ENCODE measurements at regions not wholly inside any gene's neighbourhood (a gene's known extent, or its start where the extent isn't known, plus 50 kb on each side); places are given as distances from the start of the nearest gene placed in this dataset.

DNA sequence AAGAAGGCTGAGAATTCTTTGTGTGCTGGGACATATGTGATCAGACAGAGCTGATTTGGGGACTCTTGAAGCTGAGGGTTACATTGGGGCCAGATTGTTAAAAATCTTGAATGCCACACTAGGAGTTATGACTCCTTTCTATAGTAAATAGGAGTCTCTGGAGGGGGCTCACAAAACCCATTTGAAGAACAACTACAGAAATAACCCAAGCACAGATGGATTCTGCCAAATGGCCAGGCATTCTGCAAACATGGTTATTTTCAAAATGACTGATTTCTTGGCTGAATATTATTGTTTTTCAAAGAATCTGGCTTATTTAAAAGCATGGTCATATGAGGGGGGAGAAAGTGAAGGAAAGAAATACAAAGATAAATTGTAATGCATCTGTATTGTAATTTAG is 625.5 kb upstream of the TENM4 start:
- Mint-ChIP-seq H3K9me3 (no peaks in the 10 kb centered on the region), H3K4me1 (no peaks in the 10 kb centered on the region), H3K27ac (ENCODE audit: unreplicated experiment) (no peak overlapping the region), H3K36me3 (ENCODE audit: low read depth) (no peaks in the 10 kb centered on the region), H3K27me3 (ENCODE audit: low read depth) (no peaks in the 10 kb centered on the region), H3K4me3 (no peak overlapping the region)
- no peak for DNase-seq (ENCODE audit: low read depth, low spot score)
- TF ChIP-seq, protein P1, sequence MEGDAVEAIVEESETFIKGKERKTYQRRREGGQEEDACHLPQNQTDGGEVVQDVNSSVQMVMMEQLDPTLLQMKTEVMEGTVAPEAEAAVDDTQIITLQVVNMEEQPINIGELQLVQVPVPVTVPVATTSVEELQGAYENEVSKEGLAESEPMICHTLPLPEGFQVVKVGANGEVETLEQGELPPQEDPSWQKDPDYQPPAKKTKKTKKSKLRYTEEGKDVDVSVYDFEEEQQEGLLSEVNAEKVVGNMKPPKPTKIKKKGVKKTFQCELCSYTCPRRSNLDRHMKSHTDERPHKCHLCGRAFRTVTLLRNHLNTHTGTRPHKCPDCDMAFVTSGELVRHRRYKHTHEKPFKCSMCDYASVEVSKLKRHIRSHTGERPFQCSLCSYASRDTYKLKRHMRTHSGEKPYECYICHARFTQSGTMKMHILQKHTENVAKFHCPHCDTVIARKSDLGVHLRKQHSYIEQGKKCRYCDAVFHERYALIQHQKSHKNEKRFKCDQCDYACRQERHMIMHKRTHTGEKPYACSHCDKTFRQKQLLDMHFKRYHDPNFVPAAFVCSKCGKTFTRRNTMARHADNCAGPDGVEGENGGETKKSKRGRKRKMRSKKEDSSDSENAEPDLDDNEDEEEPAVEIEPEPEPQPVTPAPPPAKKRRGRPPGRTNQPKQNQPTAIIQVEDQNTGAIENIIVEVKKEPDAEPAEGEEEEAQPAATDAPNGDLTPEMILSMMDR (conservative IDR thresholded peaks at IDR 0.05): no peak

DNA sequence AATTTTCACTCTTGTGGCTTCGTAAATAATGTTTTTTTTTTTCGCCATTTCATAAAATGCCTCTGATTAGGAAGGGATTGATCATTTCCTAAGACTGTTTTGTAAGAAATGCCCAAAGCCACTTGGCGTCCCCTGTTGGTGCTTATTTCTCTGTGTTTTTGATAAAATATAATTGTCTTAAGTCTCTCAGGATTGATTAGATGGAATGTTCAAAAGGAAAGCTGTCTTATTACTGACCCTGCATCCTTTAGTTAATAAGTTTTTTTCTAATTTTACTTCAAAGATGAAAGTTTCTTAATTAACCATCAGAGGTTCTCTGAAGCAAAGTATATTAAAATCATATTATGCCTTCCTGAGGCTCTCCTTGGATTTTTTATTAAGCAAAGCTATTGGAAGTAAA is 624.3 kb upstream of the TENM4 start:
- no peaks in the 10 kb centered on the region for H3K9me3 Mint-ChIP-seq
- no peak for DNase-seq (ENCODE audit: low read depth, low spot score)
- H3K4me1 Mint-ChIP-seq: no peaks in the 10 kb centered on the region
- H3K27me3 Mint-ChIP-seq (ENCODE audit: low read depth): no peaks in the 10 kb centered on the region
- H3K36me3 Mint-ChIP-seq (ENCODE audit: low read depth): no peaks in the 10 kb centered on the region
- no peak overlapping the region for H3K27ac Mint-ChIP-seq (ENCODE audit: unreplicated experiment)
- H3K4me3 Mint-ChIP-seq: no peak overlapping the region
- TF ChIP-seq, protein P1 (conservative IDR thresholded peaks at IDR 0.05): no peak

DNA sequence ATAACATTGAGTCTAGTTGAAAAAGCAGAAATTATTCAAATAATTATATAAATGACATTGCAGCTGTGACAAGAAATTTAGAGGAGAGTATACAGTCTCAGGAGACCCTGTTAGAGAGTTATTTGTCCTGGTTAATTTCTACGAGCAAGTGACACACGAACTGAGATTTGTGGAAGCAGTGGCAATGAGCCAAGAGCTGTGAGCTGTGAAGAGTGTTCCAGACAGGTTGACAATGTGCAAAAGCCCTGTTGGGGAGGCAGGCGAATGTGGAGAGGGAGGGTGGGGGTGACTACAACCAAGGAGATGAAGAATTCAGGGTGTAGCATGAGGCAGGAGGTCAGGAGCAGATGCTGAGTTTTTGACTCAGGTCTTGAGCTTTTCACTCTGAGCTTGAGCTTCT is 620.2 kb upstream of the TENM4 start:
- no peaks in the 10 kb centered on the region for H3K27me3 Mint-ChIP-seq (ENCODE audit: low read depth)
- no peaks in the 10 kb centered on the region for H3K36me3 Mint-ChIP-seq (ENCODE audit: low read depth)
- H3K4me3 Mint-ChIP-seq: no peak overlapping the region
- TF ChIP-seq, protein P1 (conservative IDR thresholded peaks at IDR 0.05): no peak
- H3K4me1 Mint-ChIP-seq: no peaks in the 10 kb centered on the region
- H3K9me3 Mint-ChIP-seq: no peaks in the 10 kb centered on the region
- DNase-seq (ENCODE audit: low read depth, low spot score): no peak
- no peak overlapping the region for H3K27ac Mint-ChIP-seq (ENCODE audit: unreplicated experiment)

DNA sequence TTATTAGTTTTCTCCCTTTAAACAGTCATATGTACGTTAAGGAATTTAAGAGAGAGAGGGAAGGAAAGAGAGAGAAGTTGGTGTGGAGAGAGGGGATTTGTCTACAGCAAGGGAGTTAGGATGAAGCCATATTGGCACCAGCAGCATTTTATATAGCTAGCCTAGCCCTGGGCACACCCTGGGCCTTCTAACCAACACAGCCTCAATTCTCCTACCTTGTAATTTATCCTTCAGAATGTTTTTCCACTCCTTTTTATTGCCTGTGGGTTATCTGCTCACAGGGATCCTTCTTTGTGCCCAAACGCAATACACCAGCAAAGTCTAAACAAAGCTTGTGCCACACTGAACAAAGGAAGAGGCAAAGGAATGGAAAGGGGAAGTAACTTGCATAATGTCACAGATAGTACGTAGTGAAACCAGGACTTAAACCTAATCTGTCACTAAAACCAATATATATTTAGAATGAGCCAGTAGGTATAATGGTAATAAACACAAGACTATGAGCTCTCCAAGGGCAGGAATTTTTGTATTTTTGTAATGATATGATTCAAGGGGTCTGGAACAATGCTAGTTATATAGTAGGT is 613.8 kb upstream of the TENM4 start:
- no peaks in the 10 kb centered on the region for H3K36me3 Mint-ChIP-seq (ENCODE audit: low read depth)
- H3K9me3 Mint-ChIP-seq: no peaks in the 10 kb centered on the region
- no peak for DNase-seq (ENCODE audit: low read depth, low spot score)
- TF ChIP-seq, protein P1 (conservative IDR thresholded peaks at IDR 0.05): no peak
- no peak overlapping the region for H3K4me3 Mint-ChIP-seq
- no peaks in the 10 kb centered on the region for H3K27me3 Mint-ChIP-seq (ENCODE audit: low read depth)
- H3K4me1 Mint-ChIP-seq: no peaks in the 10 kb centered on the region
- H3K27ac Mint-ChIP-seq (ENCODE audit: unreplicated experiment): no peak overlapping the region

DNA sequence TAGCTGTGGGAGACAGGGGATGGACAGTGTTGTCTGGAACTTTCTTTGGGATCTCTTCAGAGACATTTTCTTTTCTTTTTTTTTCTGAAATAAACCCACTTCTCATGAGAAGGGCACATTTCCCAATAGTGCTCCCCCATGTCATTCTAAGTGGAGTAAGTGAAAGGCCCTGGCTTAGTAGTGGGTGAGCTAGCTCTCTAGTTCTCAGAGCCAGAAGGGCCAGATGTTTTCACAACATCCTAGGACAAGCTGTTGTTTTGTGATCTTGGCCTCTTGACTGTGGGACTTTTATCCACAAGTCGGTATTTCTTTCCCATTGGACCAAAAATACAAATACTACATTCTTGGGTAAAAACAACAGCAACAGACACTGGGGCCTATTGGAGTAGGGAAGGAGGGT is 607.7 kb upstream of the TENM4 start:
- no peak for DNase-seq (ENCODE audit: low read depth, low spot score)
- no peaks in the 10 kb centered on the region for H3K9me3 Mint-ChIP-seq
- H3K4me1 Mint-ChIP-seq: no peaks in the 10 kb centered on the region
- no peak overlapping the region for H3K4me3 Mint-ChIP-seq
- no peaks in the 10 kb centered on the region for H3K36me3 Mint-ChIP-seq (ENCODE audit: low read depth)
- TF ChIP-seq, protein P1 (conservative IDR thresholded peaks at IDR 0.05): no peak
- H3K27ac Mint-ChIP-seq (ENCODE audit: unreplicated experiment): no peak overlapping the region
- no peaks in the 10 kb centered on the region for H3K27me3 Mint-ChIP-seq (ENCODE audit: low read depth)

Measured in neural crest cell (in vitro differentiated cells).